Right lung (tissue), 2 donors: ENCODE measurements at regions not wholly inside any gene's neighbourhood (a gene's known extent, or its start where the extent isn't known, plus 50 kb on each side); places are given as distances from the start of the nearest gene placed in this dataset.
"Not testable (repeated sequence)": the region's sequence is repeated elsewhere in the genome, so short reads cannot be mapped to it uniquely, and the experiment has no call there.

Experiments
- DNase-seq, 2 donors: peaks; one replicate each; pipeline ENCODE4 v3.0.0-alpha.2; 2013

- no peak for DNase-seq
Measured at GRCh38 chr4:66169341-66169740, 499.1 kb upstream of the EPHA5 start.

DNA sequence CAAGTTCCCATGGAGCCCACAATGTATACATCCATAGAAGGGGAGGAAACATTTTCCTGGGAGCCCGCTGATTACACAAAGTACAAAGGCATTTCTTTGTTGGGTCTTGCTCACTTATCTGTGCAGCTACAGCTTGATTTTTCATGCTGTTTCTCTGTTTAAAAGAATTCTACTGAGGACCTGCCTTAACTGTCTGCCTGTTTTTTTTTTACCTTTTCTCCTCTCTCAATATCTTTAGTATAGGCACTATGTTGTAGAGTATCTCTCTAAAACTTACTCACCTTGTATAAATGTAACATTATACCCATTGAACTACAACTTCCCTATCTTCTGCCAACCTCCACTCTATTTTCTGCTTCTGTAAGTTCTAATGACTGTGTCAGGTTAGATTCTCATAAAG is 494.6 kb upstream of the EPHA5 start:
- DNase-seq = no peak

GRCh38 chr4:66160606-66161005 is 490.3 kb upstream of the EPHA5 start:
- no peak for DNase-seq

DNA sequence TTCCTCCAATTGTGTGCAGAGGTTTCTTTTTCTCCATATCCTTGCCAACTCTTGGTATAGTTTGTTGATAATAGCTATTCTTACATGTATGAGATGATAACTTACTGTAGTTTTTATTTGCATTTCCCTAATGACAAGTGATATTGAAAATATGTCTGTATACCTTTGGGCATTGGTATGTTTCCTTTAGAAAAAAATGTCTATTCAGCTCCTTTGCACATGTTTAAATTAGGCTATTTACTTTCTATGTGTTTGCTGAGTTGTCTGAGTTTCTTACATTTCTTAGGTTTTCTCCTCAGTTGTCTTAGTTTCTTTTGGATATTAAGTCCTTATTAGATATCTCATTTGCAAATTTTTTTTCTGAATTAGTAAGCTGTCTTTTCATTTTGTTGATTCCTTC is 487.3 kb upstream of the EPHA5 start:
- DNase-seq = no peak

- DNase-seq = no peak
Measured at GRCh38 chr4:66130042-66130441, 459.8 kb upstream of the EPHA5 start.

- no peak for DNase-seq
Measured at GRCh38 chr4:66123831-66124413, 453.6 kb upstream of the EPHA5 start.

DNA sequence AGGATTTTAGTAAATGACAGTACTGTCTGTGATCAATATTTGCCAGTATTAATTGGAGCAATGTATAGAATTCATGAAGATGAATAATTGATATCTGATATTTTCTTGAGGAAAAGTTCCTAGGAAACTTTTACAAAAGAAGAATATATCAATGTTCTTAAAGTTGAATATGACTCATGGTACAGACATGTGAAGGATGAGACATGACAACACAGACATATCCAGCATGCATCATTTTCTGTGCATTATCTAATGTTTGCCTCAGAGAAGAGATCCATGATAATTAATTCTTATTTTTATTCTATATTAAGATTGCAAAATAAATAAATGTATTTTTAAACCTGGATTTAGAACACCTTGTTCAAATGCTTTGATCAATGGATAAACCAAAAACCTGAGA is 452.9 kb upstream of the EPHA5 start:
- DNase-seq = no peak

GRCh38 chr4:66115231-66115630 is 444.9 kb upstream of the EPHA5 start:
- not testable (repeated sequence) for DNase-seq

DNA sequence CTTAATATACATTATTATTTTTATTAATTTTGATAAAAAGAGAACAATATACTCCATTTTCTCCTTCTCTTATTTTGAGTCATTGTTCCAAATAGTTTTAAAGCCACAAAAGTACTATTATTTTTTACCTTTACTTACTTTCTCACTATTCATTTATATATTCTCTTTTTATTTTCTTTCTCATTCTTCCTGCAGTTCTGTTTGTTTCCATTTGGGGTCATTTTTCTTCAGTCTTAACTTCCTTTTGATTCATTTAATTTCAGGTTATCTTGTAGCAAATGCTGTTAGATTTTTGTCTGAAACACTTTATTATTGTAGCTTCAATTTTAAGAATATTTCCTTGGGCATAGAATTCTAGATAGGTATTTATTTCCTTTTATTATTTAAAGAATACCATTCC is 438.6 kb upstream of the EPHA5 start:
- no peak for DNase-seq

- DNase-seq = no peak
Measured at GRCh38 chr4:66097218-66097617, 426.9 kb upstream of the EPHA5 start.

GRCh38 chr4:66095065-66095464 is 424.8 kb upstream of the EPHA5 start:
- DNase-seq = no peak

GRCh38 chr4:66094070-66094469 is 423.8 kb upstream of the EPHA5 start:
- DNase-seq = no peak

GRCh38 chr4:66091786-66092185 is 421.5 kb upstream of the EPHA5 start:
- no peak for DNase-seq

DNA sequence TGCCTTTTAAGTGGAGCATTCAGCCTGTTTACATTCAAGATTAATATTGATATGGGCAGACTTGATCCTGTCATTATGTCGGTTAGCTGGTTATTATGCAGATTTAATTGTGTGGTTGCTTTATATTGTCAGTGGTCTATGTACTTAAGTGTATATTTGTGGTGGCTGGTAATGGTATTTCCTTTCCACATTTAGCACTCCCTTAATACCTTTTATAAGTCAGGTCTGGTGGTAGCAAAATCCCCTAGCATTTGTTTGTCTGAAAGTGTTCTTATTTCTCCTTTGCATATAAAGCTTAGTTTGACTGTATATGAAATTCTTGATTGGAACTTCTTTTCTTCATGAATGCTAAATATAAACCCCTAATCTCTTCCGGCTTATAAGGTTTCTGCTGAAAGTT is 403.7 kb upstream of the EPHA5 start:
- DNase-seq = no peak

DNA sequence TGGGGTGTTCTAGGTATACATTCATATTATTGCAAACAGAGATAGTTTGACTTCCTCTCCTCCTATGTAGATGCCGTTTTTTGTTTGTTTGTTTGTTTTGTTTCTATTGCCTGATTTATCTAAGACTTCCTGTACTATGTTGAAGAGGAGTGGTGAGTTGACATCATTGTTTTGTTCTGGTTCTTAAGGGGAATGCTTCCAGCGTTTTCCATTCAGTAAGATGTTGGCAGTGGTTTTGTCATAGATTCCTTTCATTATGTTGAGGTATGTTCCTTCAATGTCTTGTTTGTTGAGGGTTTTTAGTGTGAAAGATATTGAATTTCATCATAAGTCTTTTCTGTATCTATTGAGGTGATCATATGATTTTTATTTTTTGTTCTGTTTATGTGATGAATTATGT is 401.6 kb upstream of the EPHA5 start:
- DNase-seq = no peak

GRCh38 chr4:66062921-66063320 is 392.6 kb upstream of the EPHA5 start:
- no peak for DNase-seq

- DNase-seq = no peak
Measured at GRCh38 chr4:66062044-66062443, 391.8 kb upstream of the EPHA5 start.

DNA sequence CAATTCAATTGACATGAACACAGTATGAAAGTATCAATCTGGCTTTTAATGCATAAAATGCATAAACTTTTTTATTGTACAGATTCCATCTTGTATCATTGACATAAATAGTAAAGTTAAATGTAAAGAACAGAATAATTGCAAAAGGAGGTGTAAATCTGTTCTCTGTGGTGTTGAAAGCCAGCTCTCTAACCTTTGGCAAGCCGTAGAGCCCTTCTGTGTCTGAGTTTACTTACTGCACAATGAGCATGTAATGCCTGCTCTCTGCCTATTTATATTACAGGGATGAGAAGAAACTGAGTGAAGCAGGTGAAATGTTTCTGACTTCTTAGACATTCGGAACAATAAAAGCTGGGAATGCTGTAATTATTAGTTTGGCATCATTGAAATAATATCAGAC is 389.3 kb upstream of the EPHA5 start:
- no peak for DNase-seq

DNA sequence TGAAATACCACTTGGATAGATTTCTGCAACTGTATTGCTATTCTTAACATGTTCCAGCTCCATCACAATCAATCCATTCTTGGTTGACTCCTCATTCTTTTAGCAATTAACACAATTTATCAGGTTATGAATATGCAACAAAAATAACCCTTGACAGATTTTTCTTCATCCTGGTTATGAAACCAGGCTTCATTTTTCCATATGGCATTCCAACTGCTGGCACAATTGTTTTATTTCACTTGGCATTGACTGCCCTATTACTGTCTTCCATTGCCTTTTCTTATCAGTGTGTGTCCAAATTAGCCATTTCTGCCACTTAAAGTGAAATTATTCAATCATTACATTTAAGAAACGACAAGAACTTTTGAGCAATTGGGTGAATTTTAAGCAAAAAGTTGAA is 388.8 kb upstream of the EPHA5 start:
- DNase-seq = no peak

GRCh38 chr4:66055999-66056398 is 385.7 kb upstream of the EPHA5 start:
- DNase-seq = no peak

GRCh38 chr4:66052426-66052825 is 382.1 kb upstream of the EPHA5 start:
- no peak for DNase-seq

- DNase-seq = no peak
Measured at GRCh38 chr4:66048861-66049260, 378.6 kb upstream of the EPHA5 start.

GRCh38 chr4:66045913-66046312 is 375.6 kb upstream of the EPHA5 start:
- no peak for DNase-seq

DNA sequence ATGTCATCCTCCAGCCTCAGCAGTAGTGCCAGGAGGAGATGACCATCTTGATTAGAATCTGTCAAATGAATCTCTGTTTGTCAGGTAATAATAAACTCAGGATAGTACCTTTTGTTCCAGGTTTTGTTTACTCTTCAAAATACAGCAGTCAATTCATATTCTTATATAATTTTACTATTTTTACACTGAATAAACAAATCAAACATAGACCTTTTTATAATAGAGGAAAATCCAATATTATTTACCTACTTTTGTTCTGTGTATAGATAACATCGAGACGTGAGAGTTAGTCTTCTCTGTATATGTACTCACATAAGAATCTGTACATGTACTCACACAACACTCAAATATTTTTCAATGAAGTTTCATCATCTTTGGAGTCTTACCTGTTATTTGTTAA is 365.4 kb upstream of the EPHA5 start:
- DNase-seq = no peak

- no peak for DNase-seq
Measured at GRCh38 chr4:66034671-66035070, 364.4 kb upstream of the EPHA5 start.
